Astrocyte of the spinal cord (primary cell): ENCODE measurements at regions not wholly inside any gene's neighbourhood (a gene's known extent, or its start where the extent isn't known, plus 50 kb on each side); places are given as distances from the start of the nearest gene placed in this dataset.
A peak's percentile ranks its signal among the peaks of the same experiment; 100 is the strongest.

ENCODE experiments used
- DNase-seq: peaks from one replicate; pipeline ENCODE4 v3.0.0; 2011; ENCODE audit warnings: low read depth, low spot score
- H3K4me3 ChIP-seq: 2 replicates; pipeline ENCODE4 v1.5.1; 2011; ENCODE audit warnings: low read depth, mild to moderate bottlenecking, low read length, moderate library complexity
- CTCF ChIP-seq: IDR thresholded peaks from 2 replicates; pipeline ENCODE4 v1.5.1; 2012; ENCODE audit warnings: low read depth, mild to moderate bottlenecking, low read length, inconsistent platforms
- in situ Hi-C: cut with HindIII; loops from 2 replicates; pipeline ENCODE4 v1.10.0; 2017; ENCODE audit warnings: low sequenced_read_pairs

GRCh38 chr12:75893765-75894164, 137.8 kb downstream of the PHLDA1 start:
- DNase-seq = no peak
- in situ Hi-C loops = no loop called here
- H3K4me3 ChIP-seq = no peak overlapping the region
- no peak for TF ChIP-seq CTCF

GRCh38 chr12:75892731-75893408, 138.7 kb downstream of the PHLDA1 start:
- TF ChIP-seq CTCF = no peak
- DNase-seq = no peak
- no peak overlapping the region for H3K4me3 ChIP-seq
- in situ Hi-C loops = no loop called here

GRCh38 chr12:75891072-75891471, 140.5 kb downstream of the PHLDA1 start:
- in situ Hi-C loops = no loop called here
- DNase-seq = no peak
- no peak for TF ChIP-seq CTCF
- no peak overlapping the region for H3K4me3 ChIP-seq

- in situ Hi-C loops = no loop called here
- DNase-seq = no peak
Measured at GRCh38 chr12:75890660-75891059, 140.9 kb downstream of the PHLDA1 start.

GRCh38 chr12:75890141-75890540, 141.4 kb downstream of the PHLDA1 start:
- peak; percentile 44 for DNase-seq
- no peak for TF ChIP-seq CTCF
- H3K4me3 ChIP-seq = no peak overlapping the region
- in situ Hi-C loops = no loop called here

More at GRCh38 chr12:75890660-75891059, 140.9 kb downstream of the PHLDA1 start:
- no peak overlapping the region for H3K4me3 ChIP-seq
- no peak for TF ChIP-seq CTCF

- DNase-seq = no peak
- in situ Hi-C loops = no loop called here
- no peak for TF ChIP-seq CTCF
- H3K4me3 ChIP-seq = no peak overlapping the region
Measured at GRCh38 chr12:75888874-75889613, 142.5 kb downstream of the PHLDA1 start.
